GM21515 (cell line): ENCODE measurements at regions not wholly inside any gene's neighbourhood (a gene's known extent, or its start where the extent isn't known, plus 50 kb on each side); places are given as distances from the start of the nearest gene placed in this dataset.
"Not testable (repeated sequence)": the region's sequence is repeated elsewhere in the genome, so short reads cannot be mapped to it uniquely, and the experiment has no call there.

Experiments
- ATAC-seq: cut with Tn5 transposase; IDR thresholded peaks from one replicate; pipeline ENCODE4 v1.9.1; 2021; ENCODE audit not compliant: unreplicated experiment

GRCh38 chr9:86585422-86586143 lies 231.4 kb upstream of the TUT7 start:
- no peak for ATAC-seq

GRCh38 chr9:86580688-86581087 lies 226.5 kb upstream of the TUT7 start:
- no peak for ATAC-seq

- no peak for ATAC-seq
Observed at GRCh38 chr9:86578722-86579121, 224.5 kb upstream of the TUT7 start.

- ATAC-seq = no peak
Observed at GRCh38 chr9:86577420-86578333, 223.5 kb upstream of the TUT7 start.

- no peak for ATAC-seq
Observed at GRCh38 chr9:86575825-86576525, 221.8 kb upstream of the TUT7 start.

- ATAC-seq = no peak
Observed at GRCh38 chr9:86575137-86575536, 220.9 kb upstream of the TUT7 start.

GRCh38 chr9:86573886-86574285 lies 219.7 kb upstream of the TUT7 start:
- no peak for ATAC-seq

- no peak for ATAC-seq
Observed at GRCh38 chr9:86572904-86573303, 218.7 kb upstream of the TUT7 start.

GRCh38 chr9:86565603-86566002 lies 211.4 kb upstream of the TUT7 start:
- not testable (repeated sequence) for ATAC-seq

- ATAC-seq = no peak
Observed at GRCh38 chr9:86563936-86564335, 209.7 kb upstream of the TUT7 start.

GRCh38 chr9:86563350-86563749 lies 209.1 kb upstream of the TUT7 start:
- no peak for ATAC-seq

- no peak for ATAC-seq
Observed at GRCh38 chr9:86562691-86563090, 208.5 kb upstream of the TUT7 start.

- no peak for ATAC-seq
Observed at GRCh38 chr9:86557918-86558317, 203.7 kb upstream of the TUT7 start.

GRCh38 chr9:86557063-86557766 lies 203.0 kb upstream of the TUT7 start:
- no peak for ATAC-seq

GRCh38 chr9:86555661-86556060 lies 201.5 kb upstream of the TUT7 start:
- no peak for ATAC-seq

- ATAC-seq = no peak
Observed at GRCh38 chr9:86550401-86550800, 196.2 kb upstream of the TUT7 start.

GRCh38 chr9:86549920-86550319 lies 195.7 kb upstream of the TUT7 start:
- no peak for ATAC-seq

GRCh38 chr9:86549401-86549811 lies 195.2 kb upstream of the TUT7 start:
- ATAC-seq = no peak

GRCh38 chr9:86548220-86548619 lies 194.0 kb upstream of the TUT7 start:
- ATAC-seq = no peak

GRCh38 chr9:86547571-86547970 lies 193.4 kb upstream of the TUT7 start:
- ATAC-seq = no peak

GRCh38 chr9:86546712-86547111 lies 192.5 kb upstream of the TUT7 start:
- ATAC-seq = no peak
